MM.1S (cell line): ENCODE measurements at regions not wholly inside any gene's neighbourhood (a gene's known extent, or its start where the extent isn't known, plus 50 kb on each side); places are given as distances from the start of the nearest gene placed in this dataset.

ENCODE experiments used
- CTCF ChIP-seq: fragments of 300-600 bp; sonication (generic); IDR thresholded peaks from 2 replicates; pipeline ENCODE4 v1.5.1; 2016; ENCODE audit warnings: antibody characterized with exemption, low read length, mixed read lengths
- EZH2 ChIP-seq: fragments of 300-600 bp; sonication (generic); optimal IDR thresholded peaks from 2 replicates; pipeline ENCODE3; 2017; ENCODE audit warnings: low read depth, mild to moderate bottlenecking, antibody characterized with exemption, low read length, mixed read lengths
- EZH2phosphoT487 ChIP-seq: fragments of 300-600 bp; sonication (generic); IDR thresholded peaks from 2 replicates; pipeline ENCODE4 v1.6.1; 2018; ENCODE audit warnings: antibody characterized with exemption, low read length

DNA sequence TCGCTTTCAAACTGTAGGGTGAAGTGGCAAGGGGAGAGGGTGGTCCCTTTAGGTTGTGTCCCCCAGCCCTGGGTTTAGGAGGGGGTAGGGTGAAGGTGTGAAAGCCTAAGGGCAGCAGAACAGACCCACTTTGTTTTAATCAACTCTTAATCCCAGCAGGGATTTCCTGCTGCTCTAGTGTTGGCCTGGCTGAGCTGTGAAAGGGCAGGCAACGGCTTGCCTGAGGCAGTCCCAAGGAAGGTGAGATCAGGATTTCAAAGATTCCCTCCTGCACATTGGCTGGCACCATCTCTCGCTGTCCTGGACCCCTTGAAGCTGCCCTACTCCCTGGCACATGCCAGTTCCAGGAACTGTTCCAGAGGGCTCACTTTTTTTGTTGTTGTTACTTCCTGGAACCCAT is 221.3 kb downstream of the INSC start:
- TF ChIP-seq EZH2phosphoT487: no peak
- no peak for TF ChIP-seq CTCF
- no peak for TF ChIP-seq EZH2
